BE2C (cell line): ENCODE measurements at regions not wholly inside any gene's neighbourhood (a gene's known extent, or its start where the extent isn't known, plus 50 kb on each side); places are given as distances from the start of the nearest gene placed in this dataset.
A peak's percentile ranks its signal among the peaks of the same experiment; 100 is the strongest.

ENCODE experiments used
- DNase-seq: peaks from one replicate; pipeline ENCODE4 v3.0.0-alpha.2; 2020
- H3K27me3 ChIP-seq: fragments of 250-450 bp; sonication (Bioruptor Pico); 2 replicates; pipeline ENCODE4 v1.5.1; 2020; ENCODE audit warnings: mild to moderate bottlenecking
- H3K36me3 ChIP-seq: fragments of 250-450 bp; sonication (Bioruptor Pico); 2 replicates; pipeline ENCODE4 v1.5.1; 2020; ENCODE audit warnings: mild to moderate bottlenecking
- H3K4me1 ChIP-seq: fragments of 250-450 bp; sonication (Bioruptor Pico); 2 replicates; pipeline ENCODE4 v1.5.1; 2020
- H3K4me3 ChIP-seq: 2 replicates; pipeline ENCODE4 v1.5.1; 2011; ENCODE audit warnings: low read depth, low read length
- H3K9me3 ChIP-seq: fragments of 250-450 bp; sonication (Bioruptor Pico); 2 replicates; pipeline ENCODE4 v1.5.1; 2020
- CTCF ChIP-seq: IDR thresholded peaks from 2 replicates; pipeline ENCODE4 v1.5.1; 2012; ENCODE audit warnings: mild to moderate bottlenecking, low read depth, low read length

- Histone ChIP-seq H3K27me3 (no peaks in the 10 kb centered on the region), H3K9me3 (no peaks in the 10 kb centered on the region), H3K4me1 (no peaks in the 10 kb centered on the region), H3K4me3 (no peak overlapping the region), H3K36me3 (no peaks in the 10 kb centered on the region)
- no peak for TF ChIP-seq CTCF
- DNase-seq, result no peak
These were observed 227.7 kb upstream of the HMGA2 start for GRCh38 chr12:65596514-65597091.

- DNase-seq, result no peak
- Histone ChIP-seq H3K4me3 (no peak overlapping the region), H3K36me3 (no peaks in the 10 kb centered on the region), H3K27me3 (no peaks in the 10 kb centered on the region), H3K9me3 (no peaks in the 10 kb centered on the region), H3K4me1 (no peaks in the 10 kb centered on the region)
- TF ChIP-seq CTCF, result no peak
These were observed 226.8 kb upstream of the HMGA2 start for GRCh38 chr12:65597527-65597926.

- no peak for DNase-seq
- Histone ChIP-seq H3K4me3 (no peak overlapping the region), H3K4me1 (no peaks in the 10 kb centered on the region), H3K27me3 (no peaks in the 10 kb centered on the region), H3K36me3 (no peaks in the 10 kb centered on the region), H3K9me3 (no peaks in the 10 kb centered on the region)
- no peak for TF ChIP-seq CTCF
These were observed 225.6 kb upstream of the HMGA2 start for GRCh38 chr12:65598688-65599087.

- DNase-seq, result no peak
- Histone ChIP-seq H3K27me3 (no peaks in the 10 kb centered on the region), H3K4me3 (no peak overlapping the region), H3K36me3 (no peaks in the 10 kb centered on the region), H3K9me3 (no peaks in the 10 kb centered on the region), H3K4me1 (no peaks in the 10 kb centered on the region)
- no peak for TF ChIP-seq CTCF
These were observed 222.1 kb upstream of the HMGA2 start for GRCh38 chr12:65602253-65602609.

GRCh38 chr12:65602610-65603295 lies 221.5 kb upstream of the HMGA2 start:
- no peaks in the 10 kb centered on the region for H3K9me3 ChIP-seq
- no peak overlapping the region for H3K4me3 ChIP-seq
- DNase-seq, result peak; percentile 60
- no peaks in the 10 kb centered on the region for H3K4me1 ChIP-seq
- TF ChIP-seq CTCF, result peak; percentile 58
- no peaks in the 10 kb centered on the region for H3K36me3 ChIP-seq
- no peaks in the 10 kb centered on the region for H3K27me3 ChIP-seq
